Peyer's patch (tissue), 4 donors: ENCODE measurements at regions not wholly inside any gene's neighbourhood (a gene's known extent, or its start where the extent isn't known, plus 50 kb on each side); places are given as distances from the start of the nearest gene placed in this dataset.

Experiments
- DNase-seq, 3 donors: peaks; one replicate each; pipeline ENCODE4 v3.0.0-alpha.2; 2017 to 2019
- H3K27ac ChIP-seq, 4 donors: fragments of 200-600 bp; sonication (generic); one replicate each; pipeline ENCODE4 v1.5.1; 2016 to 2019
- H3K27me3 ChIP-seq, 2 donors: fragments of 200-600 bp; sonication (generic); one replicate each; pipeline ENCODE4 v1.5.1; 2019
- H3K36me3 ChIP-seq, 3 donors: fragments of 200-600 bp; sonication (generic); one replicate each; pipeline ENCODE4 v1.5.1; 2016 to 2019
- H3K4me1 ChIP-seq, 4 donors: fragments of 200-600 bp; sonication (generic); one replicate each; pipeline ENCODE4 v1.5.1; 2016 to 2019
- H3K4me3 ChIP-seq, 4 donors: fragments of 200-600 bp; sonication (generic); 1 replicate in 3 of 4; 2 replicates in 1 of 4; pipeline ENCODE4 v1.5.1; 2016 to 2019; ENCODE audit warnings: mild to moderate bottlenecking in 1 of 4
- H3K9me3 ChIP-seq, 4 donors: fragments of 200-600 bp; sonication (generic); one replicate each; pipeline ENCODE4 v1.5.1; 2016 to 2019; ENCODE audit warnings: mild to moderate bottlenecking in 1 of 4
- CTCF ChIP-seq, 6 experiments: fragments of 450-650 bp in 4 of 6; fragments of 200-600 bp in 2 of 6; sonication (generic) in 1 of 6; IDR thresholded peaks; one replicate each; pipeline ENCODE4 v1.5.1; 2017 to 2019; ENCODE audit warnings: antibody characterized with exemption in 6 of 6, mild to moderate bottlenecking in 3 of 6, moderate library complexity in 1 of 6
- POLR2A ChIP-seq, 2 donors: fragments of 450-650 bp; IDR thresholded peaks; one replicate each; pipeline ENCODE4 v1.5.1; 2017; ENCODE audit warnings: antibody characterized with exemption in 2 of 2, mild to moderate bottlenecking in 2 of 2, moderate library complexity in 2 of 2

- no peaks in the 10 kb centered on the region for H3K9me3 ChIP-seq
- no peaks in the 10 kb centered on the region for H3K36me3 ChIP-seq
- H3K4me1 ChIP-seq, result no peaks in the 10 kb centered on the region
- no peak for TF ChIP-seq POLR2A (IDR thresholded peaks at IDR 0.05)
- no peak for TF ChIP-seq CTCF (IDR thresholded peaks at IDR 0.05)
- H3K27ac ChIP-seq, result no peak overlapping the region
- H3K4me3 ChIP-seq, result no peak overlapping the region
- no peak for DNase-seq
- no peaks in the 10 kb centered on the region for H3K27me3 ChIP-seq
These were observed 95.5 kb upstream of the NXT1 start for GRCh38 chr20:23255106-23255505.

GRCh38 chr20:23254505-23254904 is 96.1 kb upstream of the NXT1 start:
- no peak for DNase-seq
- Histone ChIP-seq H3K9me3 (no peaks in the 10 kb centered on the region), H3K27me3 (no peaks in the 10 kb centered on the region), H3K27ac (no peak overlapping the region), H3K4me1 (no peaks in the 10 kb centered on the region), H3K4me3 (no peak overlapping the region), H3K36me3 (no peaks in the 10 kb centered on the region)
- TF ChIP-seq POLR2A (IDR thresholded peaks at IDR 0.05) (no peak), CTCF (IDR thresholded peaks at IDR 0.05) (no peak)

- Histone ChIP-seq H3K4me3 (no peak overlapping the region), H3K27ac (no peak overlapping the region), H3K36me3 (no peaks in the 10 kb centered on the region), H3K27me3 (no peaks in the 10 kb centered on the region), H3K9me3 (no peaks in the 10 kb centered on the region), H3K4me1 (no peaks in the 10 kb centered on the region)
- TF ChIP-seq CTCF (IDR thresholded peaks at IDR 0.05), result no peak
- no peak for TF ChIP-seq POLR2A (IDR thresholded peaks at IDR 0.05)
- no peak for DNase-seq
These were observed 96.6 kb upstream of the NXT1 start for GRCh38 chr20:23254034-23254433.

GRCh38 chr20:23253524-23253923 is 97.1 kb upstream of the NXT1 start:
- H3K36me3 ChIP-seq, result no peaks in the 10 kb centered on the region
- DNase-seq, result no peak
- no peaks in the 10 kb centered on the region for H3K9me3 ChIP-seq
- H3K27ac ChIP-seq, result no peak overlapping the region
- H3K4me1 ChIP-seq, result no peaks in the 10 kb centered on the region
- H3K4me3 ChIP-seq, result no peak overlapping the region
- TF ChIP-seq CTCF (IDR thresholded peaks at IDR 0.05) (no peak), POLR2A (IDR thresholded peaks at IDR 0.05) (no peak)
- H3K27me3 ChIP-seq, result no peaks in the 10 kb centered on the region

GRCh38 chr20:23251779-23252178 is 98.8 kb upstream of the NXT1 start:
- Histone ChIP-seq H3K4me3 (no peak overlapping the region), H3K27ac (no peak overlapping the region), H3K4me1 (no peaks in the 10 kb centered on the region), H3K9me3 (no peaks in the 10 kb centered on the region), H3K27me3 (no peaks in the 10 kb centered on the region), H3K36me3 (no peaks in the 10 kb centered on the region)
- TF ChIP-seq CTCF (IDR thresholded peaks at IDR 0.05), result no peak
- no peak for TF ChIP-seq POLR2A (IDR thresholded peaks at IDR 0.05)
- DNase-seq, result no peak

GRCh38 chr20:23249541-23249940 is 101.0 kb upstream of the NXT1 start:
- H3K27ac ChIP-seq, result no peak overlapping the region
- no peaks in the 10 kb centered on the region for H3K4me1 ChIP-seq
- no peak overlapping the region for H3K4me3 ChIP-seq
- TF ChIP-seq POLR2A (IDR thresholded peaks at IDR 0.05), result no peak
- TF ChIP-seq CTCF (IDR thresholded peaks at IDR 0.05), result no peak
- no peaks in the 10 kb centered on the region for H3K9me3 ChIP-seq
- H3K27me3 ChIP-seq, result no peaks in the 10 kb centered on the region
- DNase-seq, result no peak
- no peaks in the 10 kb centered on the region for H3K36me3 ChIP-seq
